ENCODE measurements at regions not wholly inside any gene's neighbourhood (a gene's known extent, or its start where the extent isn't known, plus 50 kb on each side); places are given as distances from the start of the nearest gene placed in this dataset.
"Not testable (repeated sequence)": the region's sequence is repeated elsewhere in the genome, so short reads cannot be mapped to it uniquely, and the experiment has no call there.

- no peak overlapping the region for H3K9ac ChIP-seq (ENCODE audit: insufficient read depth in 1 of 2, low read depth in 2 of 2, low read length in 2 of 2)
- intact Hi-C loops (cut with micrococcal nuclease): no loop called here
- DNase-seq (ENCODE audit: extremely low read depth in 1 of 4, low spot score in 3 of 4) (no peak), FAIRE-seq (peak; percentile 37), ATAC-seq (no peak)
- no peak overlapping the region for H3K4me2 ChIP-seq (ENCODE audit: insufficient read depth, low read length)
- BruUV-seq (replicated peaks): no TSS peak
- ChIA-PET POLR2A (no interaction called here), CTCF (ENCODE audit: low intra/inter-chr PET ratio) (no interaction called here)
- H4K20me1 ChIP-seq (replicated peaks; ENCODE audit: control insufficient read depth, insufficient read depth, low read length): no peaks in the 10 kb centered on the region
- H3K4me3 ChIP-seq: no peak overlapping the region
- no peaks in the 10 kb centered on the region; a peak in 1 of 5 replicates for H3K4me1 ChIP-seq (replicated peaks in 1 of 2; ENCODE audit: control insufficient read depth in 2 of 2, insufficient read depth in 2 of 2, low read length in 2 of 2)
- no peak overlapping the region for H2AFZ ChIP-seq (ENCODE audit: low read depth, low read length)
- H3K27ac ChIP-seq (ENCODE audit: extremely low read depth, low read depth, low read length): no peak overlapping the region
- in situ Hi-C loops (cut with MboI): no loop called here
- no peaks in the 10 kb centered on the region for H3K9me1 ChIP-seq (ENCODE audit: control insufficient read depth, insufficient read depth, low read length)
- no peaks in the 10 kb centered on the region for H3K36me3 ChIP-seq (ENCODE audit: control insufficient read depth, insufficient read depth, low read length)
- H3K79me2 ChIP-seq (ENCODE audit: control insufficient read depth, insufficient read depth, low read length): no peaks in the 10 kb centered on the region
- no peaks in the 10 kb centered on the region; the same call in 1 of the 2 replicates for H3K9me3 ChIP-seq (replicated peaks; ENCODE audit: control insufficient read depth, insufficient read depth, low read depth, low read length)
- peak; percentile 37; the same call in 1 of the 2 replicates for TF ChIP-seq TEAD4 (IDR thresholded peaks at IDR 0.05; ENCODE audit: low read length)
- no peak for TF ChIP-seq TEAD4 (CRISPR knock-in tag; IDR thresholded peaks at IDR 0.05; ENCODE audit: borderline replicate concordance)
- no peak for TF ChIP-seq STAT5A (IDR thresholded peaks at IDR 0.05; ENCODE audit: borderline replicate concordance, low read length)
- no peak for TF ChIP-seq ZNF408 (CRISPR knock-in tag; IDR thresholded peaks at IDR 0.05; ENCODE audit: low read depth)
- TF ChIP-seq ZNF197 (CRISPR knock-in tag; IDR thresholded peaks at IDR 0.05; ENCODE audit: low read depth): no peak
- TF ChIP-seq TCF7 (IDR thresholded peaks at IDR 0.05; ENCODE audit: borderline replicate concordance): peak; percentile 44; the same call in 1 of the 2 replicates
- peak; percentile 11; the same call in 1 of the 2 replicates for TF ChIP-seq ATF3 (IDR thresholded peaks at IDR 0.05)
- no peak for TF ChIP-seq ATF3 (CRISPR knock-in tag; conservative IDR thresholded peaks at IDR 0.05)
- H3K27me3 ChIP-seq (ENCODE audit: control insufficient read depth in 2 of 2, insufficient read depth in 2 of 2, low read length in 2 of 2): no peaks in the 10 kb centered on the region
- 10% methylated on average over 1 of the region's 1 CpG for WGBS (ENCODE audit: insufficient coverage, low coverage, missing lambda C conversion rate)
Measured at GRCh38 chr12:33180918-33181317, 258.7 kb downstream of the SYT10 start.

GRCh38 chr12:33166260-33166659, 269.7 kb upstream of the PKP2 start:
- H3K9me1 ChIP-seq (ENCODE audit: control insufficient read depth, insufficient read depth, low read length); DNase-seq (ENCODE audit: extremely low read depth in 1 of 4, low spot score in 3 of 4); H3K4me1 ChIP-seq (replicated peaks in 1 of 2; ENCODE audit: control insufficient read depth in 2 of 2, insufficient read depth in 2 of 2, low read length in 2 of 2); H3K79me2 ChIP-seq (ENCODE audit: control insufficient read depth, insufficient read depth, low read length); H3K27ac ChIP-seq (ENCODE audit: extremely low read depth, low read depth, low read length); H3K27me3 ChIP-seq (ENCODE audit: control insufficient read depth in 2 of 2, insufficient read depth in 2 of 2, low read length in 2 of 2); H3K9ac ChIP-seq (ENCODE audit: insufficient read depth in 1 of 2, low read depth in 2 of 2, low read length in 2 of 2); BruUV-seq (replicated peaks); CTCF ChIA-PET (ENCODE audit: low intra/inter-chr PET ratio); POLR2A ChIA-PET; H4K20me1 ChIP-seq (replicated peaks; ENCODE audit: control insufficient read depth, insufficient read depth, low read length); ATAC-seq; H3K4me3 ChIP-seq; intact Hi-C loops (cut with micrococcal nuclease); H2AFZ ChIP-seq (ENCODE audit: low read depth, low read length); H3K4me2 ChIP-seq (ENCODE audit: insufficient read depth, low read length); in situ Hi-C loops (cut with MboI); H3K36me3 ChIP-seq (ENCODE audit: control insufficient read depth, insufficient read depth, low read length); FAIRE-seq; H3K9me3 ChIP-seq (replicated peaks; ENCODE audit: control insufficient read depth, insufficient read depth, low read depth, low read length): not testable (repeated sequence)
- 2% methylated on average over 2 of the region's 3 CpGs for WGBS (ENCODE audit: insufficient coverage, low coverage, missing lambda C conversion rate)

Data from K562 (cell line).